ENCODE measurements at regions not wholly inside any gene's neighbourhood (a gene's known extent, or its start where the extent isn't known, plus 50 kb on each side); places are given as distances from the start of the nearest gene placed in this dataset.
"Not testable (repeated sequence)": the region's sequence is repeated elsewhere in the genome, so short reads cannot be mapped to it uniquely, and the experiment has no call there.

DNA sequence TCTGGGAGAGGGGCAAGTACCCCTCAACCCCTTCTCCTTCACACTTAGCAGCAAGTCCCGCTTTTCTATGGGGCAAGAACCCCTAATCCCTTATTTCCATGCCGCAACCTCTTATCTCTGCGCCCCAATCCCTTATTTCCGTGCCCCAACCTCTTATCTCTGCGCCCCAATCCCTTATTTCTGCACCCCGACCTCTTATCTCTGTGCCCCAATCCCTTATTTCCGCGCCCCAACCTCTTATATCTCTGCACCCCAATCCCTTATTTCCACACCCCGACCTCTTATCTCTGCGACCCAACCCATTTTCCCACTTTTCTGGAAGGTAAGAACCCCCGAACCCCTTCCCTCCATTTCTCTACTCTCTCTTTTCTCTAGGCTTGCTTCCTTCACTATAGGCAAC lies 95.6 kb upstream of the RAB4A start:
- TF ChIP-seq, protein P1, sequence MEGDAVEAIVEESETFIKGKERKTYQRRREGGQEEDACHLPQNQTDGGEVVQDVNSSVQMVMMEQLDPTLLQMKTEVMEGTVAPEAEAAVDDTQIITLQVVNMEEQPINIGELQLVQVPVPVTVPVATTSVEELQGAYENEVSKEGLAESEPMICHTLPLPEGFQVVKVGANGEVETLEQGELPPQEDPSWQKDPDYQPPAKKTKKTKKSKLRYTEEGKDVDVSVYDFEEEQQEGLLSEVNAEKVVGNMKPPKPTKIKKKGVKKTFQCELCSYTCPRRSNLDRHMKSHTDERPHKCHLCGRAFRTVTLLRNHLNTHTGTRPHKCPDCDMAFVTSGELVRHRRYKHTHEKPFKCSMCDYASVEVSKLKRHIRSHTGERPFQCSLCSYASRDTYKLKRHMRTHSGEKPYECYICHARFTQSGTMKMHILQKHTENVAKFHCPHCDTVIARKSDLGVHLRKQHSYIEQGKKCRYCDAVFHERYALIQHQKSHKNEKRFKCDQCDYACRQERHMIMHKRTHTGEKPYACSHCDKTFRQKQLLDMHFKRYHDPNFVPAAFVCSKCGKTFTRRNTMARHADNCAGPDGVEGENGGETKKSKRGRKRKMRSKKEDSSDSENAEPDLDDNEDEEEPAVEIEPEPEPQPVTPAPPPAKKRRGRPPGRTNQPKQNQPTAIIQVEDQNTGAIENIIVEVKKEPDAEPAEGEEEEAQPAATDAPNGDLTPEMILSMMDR (conservative IDR thresholded peaks at IDR 0.05; ENCODE audit: low read depth, low read length), result not testable (repeated sequence)
- not testable (repeated sequence) for TF ChIP-seq EZH2 (IDR thresholded peaks at IDR 0.05; ENCODE audit: borderline replicate concordance, low read depth, low read length, poor library complexity, severe bottlenecking)
